PC-3 (cell line): ENCODE measurements at regions not wholly inside any gene's neighbourhood (a gene's known extent, or its start where the extent isn't known, plus 50 kb on each side); places are given as distances from the start of the nearest gene placed in this dataset.

ENCODE experiments used
- EZH2 ChIP-seq: fragments of 300-600 bp; sonication (generic); IDR thresholded peaks from one replicate; pipeline ENCODE4 v1.6.1; 2017; ENCODE audit warnings: antibody characterized with exemption, mild to moderate bottlenecking, low read length; ENCODE audit not compliant: unreplicated experiment
- EZH2phosphoT487 ChIP-seq: fragments of 300-600 bp; sonication (generic); IDR thresholded peaks from 2 replicates; pipeline ENCODE4 v1.6.1; 2018; ENCODE audit warnings: mild to moderate bottlenecking, antibody characterized with exemption, low read length, borderline replicate concordance

- no peak for TF ChIP-seq EZH2phosphoT487
- TF ChIP-seq EZH2, result no peak
These were observed 60.2 kb upstream of the STX16 start for GRCh38 chr20:58590679-58591473.
